ENCODE measurements at regions not wholly inside any gene's neighbourhood (a gene's known extent, or its start where the extent isn't known, plus 50 kb on each side); places are given as distances from the start of the nearest gene placed in this dataset.

GRCh38 chr3:99319450-99319849, 318.9 kb upstream of the COL8A1 start:
- TF ChIP-seq CTCF (IDR thresholded peaks at IDR 0.05; ENCODE audit: insufficient read depth, low read length, poor library complexity, severe bottlenecking) (no peak), EZH2phosphoT487 (conservative IDR thresholded peaks at IDR 0.05; ENCODE audit: low read length) (no peak)

Data from SU-DHL-6 (cell line).